ENCODE measurements at regions not wholly inside any gene's neighbourhood (a gene's known extent, or its start where the extent isn't known, plus 50 kb on each side); places are given as distances from the start of the nearest gene placed in this dataset.
"Not testable (repeated sequence)": the region's sequence is repeated elsewhere in the genome, so short reads cannot be mapped to it uniquely, and the experiment has no call there.

GRCh38 chr6:71656121-71656520 lies 230.2 kb upstream of the RIMS1 start:
- DNase-seq (ENCODE audit: low read depth) = no peak
- TF ChIP-seq CTCF (IDR thresholded peaks at IDR 0.05; ENCODE audit: control insufficient read depth, extremely low read depth, insufficient read depth) = no peak
- H3K4me3 ChIP-seq (ENCODE audit: low read depth, low read length) = no peak overlapping the region

- no peak for TF ChIP-seq CTCF (IDR thresholded peaks at IDR 0.05; ENCODE audit: control insufficient read depth, extremely low read depth, insufficient read depth)
- no peak for DNase-seq (ENCODE audit: low read depth)
- no peak overlapping the region for H3K4me3 ChIP-seq (ENCODE audit: low read depth, low read length)
Observed at GRCh38 chr6:71665931-71666330, 220.4 kb upstream of the RIMS1 start.

GRCh38 chr6:71672876-71673275 lies 213.5 kb upstream of the RIMS1 start:
- H3K4me3 ChIP-seq (ENCODE audit: low read depth, low read length) = no peak overlapping the region
- DNase-seq (ENCODE audit: low read depth) = no peak
- TF ChIP-seq CTCF (IDR thresholded peaks at IDR 0.05; ENCODE audit: control insufficient read depth, extremely low read depth, insufficient read depth) = no peak

GRCh38 chr6:71675386-71675785 lies 211.0 kb upstream of the RIMS1 start:
- H3K4me3 ChIP-seq (ENCODE audit: low read depth, low read length) = no peak overlapping the region
- TF ChIP-seq CTCF (IDR thresholded peaks at IDR 0.05; ENCODE audit: control insufficient read depth, extremely low read depth, insufficient read depth) = no peak
- no peak for DNase-seq (ENCODE audit: low read depth)

GRCh38 chr6:71676298-71676697 lies 210.1 kb upstream of the RIMS1 start:
- no peak overlapping the region for H3K4me3 ChIP-seq (ENCODE audit: low read depth, low read length)
- no peak for TF ChIP-seq CTCF (IDR thresholded peaks at IDR 0.05; ENCODE audit: control insufficient read depth, extremely low read depth, insufficient read depth)
- no peak for DNase-seq (ENCODE audit: low read depth)

GRCh38 chr6:71678091-71678490 lies 208.3 kb upstream of the RIMS1 start:
- no peak for DNase-seq (ENCODE audit: low read depth)
- H3K4me3 ChIP-seq (ENCODE audit: low read depth, low read length) = no peak overlapping the region
- no peak for TF ChIP-seq CTCF (IDR thresholded peaks at IDR 0.05; ENCODE audit: control insufficient read depth, extremely low read depth, insufficient read depth)

GRCh38 chr6:71681234-71681867 lies 205.0 kb upstream of the RIMS1 start:
- peak; percentile 51 for DNase-seq (ENCODE audit: low read depth)
- TF ChIP-seq CTCF (IDR thresholded peaks at IDR 0.05; ENCODE audit: control insufficient read depth, extremely low read depth, insufficient read depth) = no peak
- H3K4me3 ChIP-seq (ENCODE audit: low read depth, low read length) = no peak overlapping the region

GRCh38 chr6:71686021-71686677 lies 200.2 kb upstream of the RIMS1 start:
- not testable (repeated sequence) for H3K4me3 ChIP-seq (ENCODE audit: low read depth, low read length); DNase-seq (ENCODE audit: low read depth)
